ENCODE measurements at regions not wholly inside any gene's neighbourhood (a gene's known extent, or its start where the extent isn't known, plus 50 kb on each side); places are given as distances from the start of the nearest gene placed in this dataset.

DNA sequence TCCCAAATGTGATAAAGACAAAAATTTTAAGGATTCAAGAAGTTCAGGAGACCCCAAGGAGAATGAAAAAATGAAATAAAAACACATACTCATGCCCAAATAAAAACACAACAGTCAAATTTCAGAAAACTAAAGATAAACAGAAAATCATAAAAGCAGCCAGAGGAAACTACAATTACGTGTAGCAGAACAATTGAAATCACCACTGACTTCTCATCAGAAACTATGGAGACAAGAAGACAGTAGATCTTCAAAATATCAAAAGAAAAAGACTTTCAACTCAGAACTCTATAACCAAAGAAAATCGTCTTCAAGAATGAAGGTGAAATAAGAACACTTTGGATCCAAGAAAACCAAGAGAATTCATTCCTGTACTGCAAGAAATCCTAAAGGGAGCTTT lies 54.9 kb downstream of the DIO3 start:
- no peak overlapping the region for H3K27ac ChIP-seq
- no peak for TF ChIP-seq ZFX (IDR thresholded peaks at IDR 0.05)

DNA sequence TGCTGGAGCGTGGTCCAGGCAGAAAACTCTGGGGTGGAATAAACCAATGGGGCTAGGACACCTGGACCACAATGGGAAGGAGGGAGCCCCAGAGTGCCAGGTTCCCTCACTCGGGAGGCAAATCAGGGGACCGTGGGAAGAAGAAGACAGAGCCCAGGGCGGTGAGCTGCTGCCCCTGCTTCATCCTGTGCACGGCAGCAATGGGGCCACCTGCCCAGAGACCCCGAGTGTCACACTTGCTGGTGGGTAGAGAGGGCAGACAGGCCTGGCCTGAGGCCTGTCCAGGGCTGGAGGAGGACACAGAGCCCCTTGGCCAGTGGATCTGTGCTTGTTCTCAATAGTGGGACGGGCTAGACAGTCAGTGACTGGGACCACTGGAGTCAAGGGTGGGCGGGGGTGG lies 58.2 kb downstream of the DIO3 start:
- H3K27ac ChIP-seq = no peak overlapping the region
- TF ChIP-seq ZFX (IDR thresholded peaks at IDR 0.05) = no peak
- TF ChIP-seq, protein P1, sequence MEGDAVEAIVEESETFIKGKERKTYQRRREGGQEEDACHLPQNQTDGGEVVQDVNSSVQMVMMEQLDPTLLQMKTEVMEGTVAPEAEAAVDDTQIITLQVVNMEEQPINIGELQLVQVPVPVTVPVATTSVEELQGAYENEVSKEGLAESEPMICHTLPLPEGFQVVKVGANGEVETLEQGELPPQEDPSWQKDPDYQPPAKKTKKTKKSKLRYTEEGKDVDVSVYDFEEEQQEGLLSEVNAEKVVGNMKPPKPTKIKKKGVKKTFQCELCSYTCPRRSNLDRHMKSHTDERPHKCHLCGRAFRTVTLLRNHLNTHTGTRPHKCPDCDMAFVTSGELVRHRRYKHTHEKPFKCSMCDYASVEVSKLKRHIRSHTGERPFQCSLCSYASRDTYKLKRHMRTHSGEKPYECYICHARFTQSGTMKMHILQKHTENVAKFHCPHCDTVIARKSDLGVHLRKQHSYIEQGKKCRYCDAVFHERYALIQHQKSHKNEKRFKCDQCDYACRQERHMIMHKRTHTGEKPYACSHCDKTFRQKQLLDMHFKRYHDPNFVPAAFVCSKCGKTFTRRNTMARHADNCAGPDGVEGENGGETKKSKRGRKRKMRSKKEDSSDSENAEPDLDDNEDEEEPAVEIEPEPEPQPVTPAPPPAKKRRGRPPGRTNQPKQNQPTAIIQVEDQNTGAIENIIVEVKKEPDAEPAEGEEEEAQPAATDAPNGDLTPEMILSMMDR (conservative IDR thresholded peaks at IDR 0.05) = no peak

DNA sequence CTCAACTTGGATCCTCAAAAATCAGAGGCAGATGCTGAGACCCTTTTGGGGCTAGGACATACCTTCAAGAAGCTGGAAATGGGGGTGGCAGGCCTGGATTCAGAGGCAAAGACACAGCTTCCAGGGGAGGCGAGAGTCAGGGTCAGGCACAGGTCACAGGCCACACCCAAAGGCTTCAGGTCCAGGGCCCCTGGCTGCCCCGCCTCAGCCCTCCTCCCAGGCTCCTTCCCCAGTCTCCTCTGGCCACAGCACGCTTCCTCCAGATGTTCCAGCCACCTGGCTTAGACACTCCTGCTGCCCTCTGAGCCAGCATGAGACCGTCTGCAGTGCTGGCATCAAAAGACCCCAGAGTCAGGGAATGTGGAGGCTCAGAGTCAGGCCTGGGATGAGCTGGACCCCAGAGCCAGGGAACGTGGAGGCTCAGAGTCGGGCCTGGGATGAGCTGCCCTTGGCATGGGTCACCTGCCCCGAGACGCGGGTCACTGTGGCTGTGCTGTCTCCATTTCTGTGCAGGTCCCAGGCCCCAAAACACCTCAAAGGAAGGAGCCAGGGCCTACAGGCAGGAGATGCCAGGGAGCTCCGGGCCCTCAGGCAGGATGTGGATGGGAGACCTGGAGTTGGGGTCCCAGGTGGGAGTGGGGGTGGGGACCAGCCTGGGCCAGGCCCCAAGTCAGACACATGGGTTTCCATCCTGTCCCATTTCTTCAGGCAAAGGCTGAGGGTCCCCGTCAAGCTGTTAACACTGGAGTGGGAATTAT lies 58.9 kb downstream of the DIO3 start:
- TF ChIP-seq, protein P1 (conservative IDR thresholded peaks at IDR 0.05) = no peak
- no peak for TF ChIP-seq ZFX (IDR thresholded peaks at IDR 0.05)
- H3K27ac ChIP-seq = no peak overlapping the region

DNA sequence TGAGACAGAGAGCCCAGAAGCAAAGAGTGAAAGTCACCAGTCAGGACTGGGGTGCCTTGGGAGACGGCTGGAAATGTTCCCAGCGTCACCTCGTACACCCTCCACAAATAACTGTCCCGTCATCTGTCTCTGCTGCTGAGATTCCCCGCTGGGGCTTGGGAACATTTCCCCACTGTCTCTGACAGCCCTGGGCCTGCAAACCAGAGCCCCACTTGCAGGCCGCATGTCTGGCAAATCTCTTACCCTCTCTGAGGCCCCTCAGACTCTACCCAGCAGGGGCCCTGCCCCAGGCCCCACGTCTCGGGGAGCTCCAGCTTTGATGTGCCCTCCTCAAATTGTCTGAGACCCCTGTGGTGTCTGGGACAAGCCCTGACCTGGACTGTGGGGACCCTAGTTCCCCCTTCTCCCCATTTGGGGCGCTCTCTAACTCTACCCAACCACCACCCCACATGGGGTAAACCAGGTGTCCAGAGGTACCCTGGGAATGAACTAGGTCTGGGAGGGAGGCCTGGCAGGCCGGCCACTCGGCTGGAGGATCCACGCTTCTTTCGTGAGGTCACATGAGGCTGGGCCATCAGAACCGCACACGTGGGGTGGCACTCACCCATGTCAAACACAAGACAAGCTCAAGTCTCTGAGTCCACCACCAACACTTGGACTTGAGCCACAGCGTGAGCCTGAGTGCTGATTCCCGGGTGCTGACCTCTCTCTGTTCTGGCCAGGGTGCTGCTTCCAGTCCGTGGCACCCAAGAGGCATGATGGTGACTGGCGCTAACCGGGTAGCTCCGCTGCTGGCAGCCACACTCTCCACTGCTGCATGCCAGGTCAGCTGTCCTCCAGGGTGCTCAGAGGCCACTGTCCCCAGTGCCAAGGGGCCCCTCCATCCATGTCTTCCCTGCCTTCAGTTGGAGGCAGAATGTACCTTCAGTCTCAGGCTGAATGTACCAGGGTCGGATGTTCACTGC lies 59.8 kb downstream of the DIO3 start:
- no peak overlapping the region for H3K27ac ChIP-seq
- TF ChIP-seq ZFX (IDR thresholded peaks at IDR 0.05) = no peak
- TF ChIP-seq, protein P1 (conservative IDR thresholded peaks at IDR 0.05) = no peak

DNA sequence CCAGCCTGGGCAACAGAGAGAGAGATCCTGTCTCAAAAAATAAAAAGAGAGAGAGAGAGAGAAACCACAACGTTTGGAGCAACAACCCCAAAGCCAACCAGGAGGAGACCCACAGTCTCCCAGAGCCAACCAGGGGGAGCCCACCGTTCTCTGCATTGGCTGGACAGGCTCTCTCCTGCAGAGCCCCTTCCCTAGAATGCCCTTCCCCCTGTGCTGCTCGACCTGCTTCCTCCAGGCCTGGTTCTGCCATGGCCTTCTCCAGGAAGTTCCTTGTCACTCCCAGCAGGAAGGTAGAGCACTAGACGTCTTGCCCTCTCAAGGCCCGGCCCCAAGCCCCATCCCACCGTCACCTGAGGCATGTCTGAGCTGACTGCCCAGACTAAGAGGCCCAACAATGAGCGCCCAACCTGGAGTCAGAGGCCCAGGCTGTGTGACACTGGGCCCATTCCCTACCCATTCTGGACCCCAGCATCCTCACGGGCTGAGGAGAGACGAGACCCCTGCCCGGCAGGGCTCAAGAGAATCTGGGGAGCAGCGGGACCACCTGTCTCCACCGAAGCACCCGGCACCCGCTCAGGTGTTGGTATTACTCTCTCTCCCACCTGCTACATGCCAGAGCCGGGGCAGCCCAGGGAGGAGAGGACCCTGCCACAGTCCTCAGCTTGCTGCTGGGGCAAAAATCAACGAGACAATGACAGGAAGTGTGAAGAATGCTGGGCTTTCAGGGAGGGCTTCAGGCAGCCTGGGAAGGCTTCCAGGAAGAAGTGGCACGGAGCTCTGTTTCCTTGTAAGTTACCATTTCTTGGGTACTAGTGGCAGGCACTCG lies 61.2 kb downstream of the DIO3 start:
- no peak overlapping the region for H3K27ac ChIP-seq
- TF ChIP-seq ZFX (IDR thresholded peaks at IDR 0.05) = no peak
- TF ChIP-seq, protein P1 (conservative IDR thresholded peaks at IDR 0.05) = no peak

DNA sequence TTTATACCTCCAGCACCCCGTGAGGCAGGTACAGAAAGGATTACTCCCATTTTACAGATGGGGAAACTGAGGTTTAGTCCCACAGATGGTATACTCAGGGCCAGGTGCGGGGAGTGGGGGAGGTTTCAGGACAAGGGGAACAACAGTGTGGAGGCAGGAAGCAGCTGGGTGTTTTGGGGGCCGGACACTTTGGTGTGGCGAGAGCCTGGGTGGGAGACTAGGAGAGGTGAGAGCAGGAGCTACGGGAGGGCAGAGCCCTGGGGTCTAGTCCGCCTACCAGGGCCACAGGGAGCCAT lies 61.7 kb downstream of the DIO3 start:
- TF ChIP-seq, protein P1 (conservative IDR thresholded peaks at IDR 0.05) = no peak
- TF ChIP-seq ZFX (IDR thresholded peaks at IDR 0.05) = no peak
- no peak overlapping the region for H3K27ac ChIP-seq

DNA sequence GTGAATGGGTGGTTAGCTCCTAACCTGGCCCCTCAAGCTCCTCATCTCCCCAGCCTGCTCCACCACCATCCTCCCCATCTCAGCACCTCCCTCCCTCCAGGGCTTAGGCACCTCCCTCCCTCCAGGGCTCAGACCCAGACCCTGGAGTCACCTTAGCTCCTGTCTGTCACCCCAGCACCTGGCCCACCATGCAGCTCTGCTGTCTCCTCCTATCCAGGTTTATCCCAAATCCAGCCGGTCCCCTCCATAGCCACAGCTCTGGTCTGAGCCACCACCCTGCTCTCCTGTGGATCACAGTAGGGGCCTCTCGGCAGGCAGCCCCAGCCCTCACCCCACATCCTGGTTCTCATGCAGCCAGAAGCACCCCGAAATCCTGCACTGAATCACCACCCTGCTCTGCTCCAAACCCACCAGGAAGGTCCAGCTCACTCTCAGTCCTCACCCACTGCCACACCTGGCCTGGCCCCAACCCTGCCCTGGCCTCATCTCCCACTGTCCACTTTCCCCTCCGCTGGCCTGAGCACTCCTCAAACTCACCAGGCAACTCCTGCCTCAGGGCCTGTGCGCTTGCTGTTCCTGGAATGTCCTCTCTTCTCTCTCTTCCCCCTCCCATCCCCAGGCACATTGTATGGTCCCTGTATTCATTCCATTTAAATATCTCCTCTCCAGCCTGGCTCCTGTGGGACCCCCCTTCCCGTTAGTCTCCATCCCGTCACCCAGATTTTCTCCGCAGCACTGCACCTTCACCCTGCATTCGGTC lies 62.6 kb downstream of the DIO3 start:
- no peak for TF ChIP-seq ZFX (IDR thresholded peaks at IDR 0.05)
- TF ChIP-seq, protein P1 (conservative IDR thresholded peaks at IDR 0.05) = no peak
- H3K27ac ChIP-seq = no peak overlapping the region

All from C4-2B (cell line).